ENCODE measurements at regions not wholly inside any gene's neighbourhood (a gene's known extent, or its start where the extent isn't known, plus 50 kb on each side); places are given as distances from the start of the nearest gene placed in this dataset.

DNA sequence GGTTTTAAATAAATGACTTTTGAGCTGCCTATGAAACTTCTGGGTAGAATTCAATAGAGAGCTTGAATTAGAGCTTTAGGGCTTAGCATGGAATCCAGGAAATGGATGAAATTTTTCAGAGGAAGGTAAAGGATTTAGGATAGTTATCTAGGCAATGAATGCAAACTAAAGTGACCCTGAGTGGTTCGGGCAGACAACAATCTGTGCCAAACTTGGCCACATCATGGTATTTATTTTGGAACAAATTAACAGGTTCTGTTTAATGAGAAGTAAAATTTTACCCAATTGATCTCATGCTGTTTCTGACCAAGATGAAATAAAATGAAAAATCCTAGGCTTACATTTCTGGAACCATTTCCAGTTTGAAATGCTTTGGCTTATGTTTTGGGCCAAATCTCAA, 934.4 kb downstream of the MAT2B start:
- no peaks in the 10 kb centered on the region for H3K9me3 ChIP-seq
- TF ChIP-seq POLR2A (IDR thresholded peaks at IDR 0.05), result no peak
- TF ChIP-seq, protein P1, sequence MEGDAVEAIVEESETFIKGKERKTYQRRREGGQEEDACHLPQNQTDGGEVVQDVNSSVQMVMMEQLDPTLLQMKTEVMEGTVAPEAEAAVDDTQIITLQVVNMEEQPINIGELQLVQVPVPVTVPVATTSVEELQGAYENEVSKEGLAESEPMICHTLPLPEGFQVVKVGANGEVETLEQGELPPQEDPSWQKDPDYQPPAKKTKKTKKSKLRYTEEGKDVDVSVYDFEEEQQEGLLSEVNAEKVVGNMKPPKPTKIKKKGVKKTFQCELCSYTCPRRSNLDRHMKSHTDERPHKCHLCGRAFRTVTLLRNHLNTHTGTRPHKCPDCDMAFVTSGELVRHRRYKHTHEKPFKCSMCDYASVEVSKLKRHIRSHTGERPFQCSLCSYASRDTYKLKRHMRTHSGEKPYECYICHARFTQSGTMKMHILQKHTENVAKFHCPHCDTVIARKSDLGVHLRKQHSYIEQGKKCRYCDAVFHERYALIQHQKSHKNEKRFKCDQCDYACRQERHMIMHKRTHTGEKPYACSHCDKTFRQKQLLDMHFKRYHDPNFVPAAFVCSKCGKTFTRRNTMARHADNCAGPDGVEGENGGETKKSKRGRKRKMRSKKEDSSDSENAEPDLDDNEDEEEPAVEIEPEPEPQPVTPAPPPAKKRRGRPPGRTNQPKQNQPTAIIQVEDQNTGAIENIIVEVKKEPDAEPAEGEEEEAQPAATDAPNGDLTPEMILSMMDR (IDR thresholded peaks at IDR 0.05 in 8 of 11, conservative IDR thresholded peaks at IDR 0.05 in 3 of 11), result no peak
- no peak for TF ChIP-seq POLR2AphosphoS5 (IDR thresholded peaks at IDR 0.05)
- intact Hi-C loops (cut with DNase I; ENCODE audit: low total_unique reads), result no loop called here
- H3K27me3 ChIP-seq (replicated peaks in 1 of 7), result no peaks in the 10 kb centered on the region
- DNase-seq, result no peak
- no peak overlapping the region for H3K4me3 ChIP-seq
- WGBS, 5 donors, result 60 to 75% (median 67%) methylated on average over 1 of the region's 1 CpG
- no peaks in the 10 kb centered on the region for H3K36me3 ChIP-seq
- H3K27ac ChIP-seq, result no peak overlapping the region
- H3K4me1 ChIP-seq, result no peaks in the 10 kb centered on the region

DNA sequence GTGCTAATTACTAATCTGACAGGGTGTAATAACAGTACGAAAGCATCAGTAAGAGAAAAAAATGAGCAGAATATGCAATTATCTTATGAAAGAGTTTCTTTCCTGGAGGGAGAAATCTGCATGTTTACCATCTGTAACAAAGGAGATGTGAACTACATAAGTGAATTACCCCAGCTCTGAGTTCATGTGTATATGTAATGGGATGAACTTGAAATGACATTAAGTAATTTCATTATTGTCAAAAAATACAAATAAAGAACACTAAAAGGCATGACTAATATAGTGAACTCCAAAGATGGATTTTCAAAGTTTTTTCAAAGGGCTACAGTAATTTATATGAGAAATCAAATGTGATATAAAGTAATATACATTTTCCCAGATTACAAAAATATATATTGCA, 944.0 kb downstream of the MAT2B start:
- H3K27ac ChIP-seq, result no peak overlapping the region
- no peaks in the 10 kb centered on the region for H3K9me3 ChIP-seq
- 85 to 98% (median 86%) methylated on average over 1 of the region's 1 CpG for WGBS, 5 donors
- no peak overlapping the region for H3K4me3 ChIP-seq
- TF ChIP-seq, protein P1 (IDR thresholded peaks at IDR 0.05 in 8 of 11, conservative IDR thresholded peaks at IDR 0.05 in 3 of 11), result no peak
- TF ChIP-seq POLR2A (IDR thresholded peaks at IDR 0.05) (no peak), POLR2AphosphoS5 (IDR thresholded peaks at IDR 0.05) (no peak)
- DNase-seq, result no peak
- intact Hi-C loops (cut with DNase I; ENCODE audit: low total_unique reads), result no loop called here
- no peaks in the 10 kb centered on the region for H3K4me1 ChIP-seq
- no peaks in the 10 kb centered on the region for H3K27me3 ChIP-seq (replicated peaks in 1 of 7)
- no peaks in the 10 kb centered on the region for H3K36me3 ChIP-seq

DNA sequence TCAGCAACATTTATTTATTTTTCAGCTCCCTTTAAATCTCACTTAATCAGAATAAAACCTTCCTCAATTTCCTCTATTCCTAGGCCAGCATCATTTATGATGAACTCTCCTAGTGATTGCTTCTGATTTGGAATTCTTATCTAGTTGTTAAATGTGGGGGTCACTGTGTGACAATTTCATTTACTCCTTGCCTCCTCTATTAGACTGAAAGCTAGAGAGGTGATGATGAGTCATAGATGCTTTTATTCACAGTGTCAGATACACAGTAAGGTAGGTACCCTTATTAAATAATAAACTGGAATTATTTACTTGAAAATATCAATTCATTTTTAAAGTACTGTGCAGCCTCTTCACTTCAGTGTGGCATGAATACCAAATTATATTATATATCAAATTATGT, 960.6 kb downstream of the MAT2B start:
- Histone ChIP-seq H3K27me3 (replicated peaks in 1 of 7) (no peaks in the 10 kb centered on the region), H3K4me3 (no peak overlapping the region), H3K4me1 (no peaks in the 10 kb centered on the region), H3K9me3 (no peaks in the 10 kb centered on the region), H3K36me3 (no peaks in the 10 kb centered on the region), H3K27ac (no peak overlapping the region)
- no peak for DNase-seq
- TF ChIP-seq POLR2AphosphoS5 (IDR thresholded peaks at IDR 0.05), result no peak
- TF ChIP-seq, protein P1 (IDR thresholded peaks at IDR 0.05 in 8 of 11, conservative IDR thresholded peaks at IDR 0.05 in 3 of 11), result no peak
- TF ChIP-seq POLR2A (IDR thresholded peaks at IDR 0.05), result no peak
- intact Hi-C loops (cut with DNase I; ENCODE audit: low total_unique reads), result no loop called here

- TF ChIP-seq, protein P1 (IDR thresholded peaks at IDR 0.05 in 8 of 11, conservative IDR thresholded peaks at IDR 0.05 in 3 of 11), result no peak
- TF ChIP-seq POLR2A (IDR thresholded peaks at IDR 0.05), result no peak
- no peak for TF ChIP-seq POLR2AphosphoS5 (IDR thresholded peaks at IDR 0.05)
- intact Hi-C loops (cut with DNase I; ENCODE audit: low total_unique reads), result no loop called here
- 62 to 83% (median 73%) methylated on average over 1 of the region's 1 CpG for WGBS, 5 donors
- Histone ChIP-seq H3K27ac (no peak overlapping the region), H3K4me3 (no peak overlapping the region), H3K9me3 (no peaks in the 10 kb centered on the region), H3K27me3 (replicated peaks in 1 of 7) (no peaks in the 10 kb centered on the region), H3K36me3 (no peaks in the 10 kb centered on the region), H3K4me1 (no peaks in the 10 kb centered on the region)
- DNase-seq, result no peak
Measured at GRCh38 chr5:164470312-164470711, 964.9 kb downstream of the MAT2B start.
